Hindlimb muscle (tissue), 1 donor: ENCODE measurements at regions not wholly inside any gene's neighbourhood (a gene's known extent, or its start where the extent isn't known, plus 50 kb on each side); places are given as distances from the start of the nearest gene placed in this dataset.
"Not testable (repeated sequence)": the region's sequence is repeated elsewhere in the genome, so short reads cannot be mapped to it uniquely, and the experiment has no call there.

Experiments
- DNase-seq: peaks from one replicate; pipeline ENCODE4 v3.0.0-alpha.2; 2013

DNA sequence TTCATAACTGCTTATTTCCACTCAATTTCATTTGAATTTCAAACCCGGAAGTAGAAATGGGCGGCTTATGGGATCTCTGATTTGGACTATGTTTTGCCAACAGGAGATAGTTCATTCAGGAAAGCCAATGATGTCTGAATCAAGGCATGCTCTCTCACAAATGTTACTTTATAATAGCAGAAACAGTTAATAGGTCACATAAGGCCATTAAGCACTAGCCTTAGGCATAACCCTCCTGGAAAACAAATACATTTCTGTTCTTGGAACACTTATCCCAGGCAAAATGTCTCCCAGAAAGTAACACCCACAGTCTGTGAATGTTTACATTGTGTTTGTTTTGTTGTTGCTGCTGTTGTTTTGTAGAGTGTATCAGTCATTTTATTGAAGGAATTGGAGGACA, 1347.2 kb upstream of the PCDH7 start:
- no peak for DNase-seq

DNA sequence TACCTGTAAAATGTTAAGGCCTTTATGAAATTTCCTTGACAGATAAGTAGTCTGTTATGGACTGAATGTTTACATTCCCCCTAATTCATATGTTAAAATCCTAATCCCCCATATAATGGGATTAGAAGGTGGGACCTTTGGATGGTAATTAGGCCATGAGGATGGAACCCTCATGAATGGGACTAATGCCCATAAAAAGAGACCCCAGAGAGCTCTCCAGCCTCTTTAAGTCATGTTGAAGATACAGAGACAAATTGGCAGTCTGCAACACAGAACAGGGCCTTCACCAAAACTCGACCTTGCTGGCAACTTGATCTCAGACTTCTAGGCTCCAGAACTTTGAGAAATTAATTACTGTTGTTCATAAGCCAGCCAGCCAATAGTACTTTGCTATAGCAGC, 1344.5 kb upstream of the PCDH7 start:
- DNase-seq: no peak

GRCh38 chr4:29378237-29378636, 1341.9 kb upstream of the PCDH7 start:
- DNase-seq: not testable (repeated sequence)

- no peak for DNase-seq
These were observed 1329.2 kb upstream of the PCDH7 start for GRCh38 chr4:29390921-29391320.

DNA sequence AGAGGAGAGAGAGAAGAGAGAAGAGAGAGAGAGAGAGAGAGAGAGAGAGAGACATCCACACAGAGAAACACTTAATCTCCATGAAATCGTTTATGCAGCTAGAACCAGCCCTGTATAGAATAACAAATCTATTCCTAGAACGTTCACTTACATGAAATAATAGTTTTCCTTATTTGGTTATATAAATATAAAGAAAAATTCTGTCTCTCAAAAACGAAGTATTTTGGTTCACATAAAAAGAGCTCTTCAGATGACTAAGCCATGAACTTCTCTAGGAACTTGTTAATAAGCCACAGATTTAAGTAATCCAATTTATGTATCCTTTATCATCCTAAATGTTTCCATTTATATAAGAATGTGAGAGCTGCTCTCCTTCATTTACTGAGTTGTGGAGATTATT, 1315.1 kb upstream of the PCDH7 start:
- no peak for DNase-seq

DNA sequence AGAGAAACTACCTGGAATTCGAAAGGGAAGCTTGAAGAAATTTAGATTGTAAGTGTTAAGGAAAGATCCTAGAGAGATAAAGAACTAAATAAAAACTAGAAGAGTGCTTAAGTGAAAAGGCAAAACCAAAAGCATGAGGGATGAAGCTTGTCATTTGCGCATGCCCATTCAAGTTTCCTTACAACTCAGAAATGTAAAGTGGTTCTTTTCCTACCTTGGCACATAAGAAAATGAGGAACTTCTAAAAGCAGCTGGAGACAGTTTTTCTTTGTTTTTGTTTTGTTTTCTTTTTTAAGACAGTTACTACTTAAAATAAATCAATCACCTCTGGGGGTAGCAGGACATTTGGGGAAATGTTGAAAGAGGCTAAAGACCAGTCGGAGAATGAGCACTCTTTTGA, 1304.4 kb upstream of the PCDH7 start:
- no peak for DNase-seq

DNA sequence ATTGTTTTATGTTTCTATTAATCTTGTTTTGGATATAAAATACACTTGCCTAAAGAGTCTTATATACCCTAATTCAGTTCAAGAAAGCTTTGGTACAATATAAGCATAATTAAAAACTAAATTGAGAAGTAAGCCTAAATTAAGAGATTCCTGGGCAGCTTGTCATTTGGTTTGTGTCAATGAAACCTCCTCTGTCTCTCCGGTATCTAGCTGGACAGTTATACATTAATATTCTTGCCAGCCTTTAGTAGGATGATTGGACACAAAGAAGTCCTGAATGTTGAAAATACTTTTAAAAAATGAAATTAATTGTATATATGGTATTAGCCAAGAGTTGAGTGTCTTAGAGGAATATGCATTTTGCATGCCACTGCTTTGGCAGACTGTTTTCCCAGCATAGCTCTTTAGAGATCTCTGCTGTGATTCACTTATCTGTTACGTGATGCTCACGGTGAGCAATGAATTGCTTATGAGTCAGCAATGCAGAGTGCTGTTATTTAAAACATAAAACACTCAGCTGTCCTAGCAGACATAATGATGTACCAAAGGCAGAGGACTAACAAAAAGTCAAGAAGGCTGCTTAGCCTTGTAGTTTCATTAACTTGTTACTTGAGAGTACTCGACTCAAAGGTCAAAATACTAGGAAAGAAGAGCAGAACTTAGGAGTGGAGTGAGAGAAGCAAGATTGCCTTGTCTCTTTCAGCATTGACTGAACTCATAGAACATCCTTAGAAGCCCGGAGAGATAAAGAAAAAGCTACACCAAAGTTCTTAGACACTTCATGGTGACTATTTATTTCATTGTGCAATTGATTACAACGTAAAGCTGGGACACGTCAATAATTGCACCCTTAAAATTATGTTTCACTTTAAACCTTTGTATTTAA, 1296.1 kb upstream of the PCDH7 start:
- DNase-seq: no peak

- no peak for DNase-seq
These were observed 1266.8 kb upstream of the PCDH7 start for GRCh38 chr4:29453303-29453820.

- DNase-seq: no peak
These were observed 1260.2 kb upstream of the PCDH7 start for GRCh38 chr4:29459926-29460325.

DNA sequence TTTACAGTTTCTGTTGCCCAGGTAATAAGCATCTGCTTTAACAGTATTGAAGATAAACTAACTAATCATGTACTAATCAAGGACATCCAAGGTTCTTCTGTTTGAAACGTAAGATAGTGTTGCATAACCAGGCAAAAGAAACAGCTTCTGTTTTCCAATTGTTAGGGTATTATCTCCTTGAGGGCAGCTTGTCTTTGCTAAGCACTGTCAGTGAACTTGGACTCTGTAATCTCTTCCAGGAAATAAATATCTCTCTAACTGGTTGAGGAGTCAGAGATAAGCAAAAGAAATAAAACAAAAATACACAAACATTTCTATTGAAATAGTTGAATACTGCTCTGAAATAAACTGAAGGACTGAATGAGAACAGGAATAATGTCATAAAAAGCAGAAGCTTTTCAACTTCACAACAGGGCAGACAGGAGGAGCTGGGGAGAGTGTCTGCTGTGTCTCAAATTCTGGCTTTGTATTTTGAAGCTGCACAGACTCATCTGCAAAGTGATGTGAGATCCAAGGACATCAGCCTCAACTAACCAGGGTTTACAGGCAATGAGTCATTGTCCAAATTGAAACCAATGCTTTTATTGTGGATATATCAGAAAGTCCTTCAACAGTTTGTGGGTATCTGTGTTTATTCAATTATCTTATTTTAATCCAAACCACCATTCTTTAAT, 1253.0 kb upstream of the PCDH7 start:
- DNase-seq: no peak
